ENCODE measurements at regions not wholly inside any gene's neighbourhood (a gene's known extent, or its start where the extent isn't known, plus 50 kb on each side); places are given as distances from the start of the nearest gene placed in this dataset.

- TF ChIP-seq CTCF (IDR thresholded peaks at IDR 0.05) = no peak
Observed at GRCh38 chr2:6080932-6081753, 389.0 kb downstream of the SOX11 start.

- no peak for TF ChIP-seq CTCF (IDR thresholded peaks at IDR 0.05)
Observed at GRCh38 chr2:6081955-6082624, 389.9 kb downstream of the SOX11 start.

- no peak for TF ChIP-seq CTCF (IDR thresholded peaks at IDR 0.05)
Observed at GRCh38 chr2:6082625-6083018, 390.4 kb downstream of the SOX11 start.

GRCh38 chr2:6083136-6083535 lies 391.0 kb downstream of the SOX11 start:
- no peak for TF ChIP-seq CTCF (IDR thresholded peaks at IDR 0.05)

- no peak for TF ChIP-seq CTCF (IDR thresholded peaks at IDR 0.05)
Observed at GRCh38 chr2:6089474-6089873, 397.3 kb downstream of the SOX11 start.

GRCh38 chr2:6103372-6103771 lies 411.2 kb downstream of the SOX11 start:
- no peak for TF ChIP-seq CTCF (IDR thresholded peaks at IDR 0.05)

- no peak for TF ChIP-seq CTCF (IDR thresholded peaks at IDR 0.05)
Observed at GRCh38 chr2:6103949-6104348, 411.8 kb downstream of the SOX11 start.

Data from LNCAP (cell line).